NCI-H1417 (cell line): ENCODE measurements at regions not wholly inside any gene's neighbourhood (a gene's known extent, or its start where the extent isn't known, plus 50 kb on each side); places are given as distances from the start of the nearest gene placed in this dataset.
A peak's percentile ranks its signal among the peaks of the same experiment; 100 is the strongest.
"Not testable (repeated sequence)": the region's sequence is repeated elsewhere in the genome, so short reads cannot be mapped to it uniquely, and the experiment has no call there.

ENCODE experiments used
- DNase-seq, 3 experiments: peaks; one replicate each; lab custom pipeline; 2025; lab: John Stamatoyannopoulos, UW

GRCh38 chr7:119711104-119711503 is 561.9 kb upstream of the KCND2 start:
- no peak for DNase-seq

- DNase-seq, result no peak
These were observed 560.0 kb upstream of the KCND2 start for GRCh38 chr7:119712886-119713462.

- DNase-seq, result no peak
These were observed 559.4 kb upstream of the KCND2 start for GRCh38 chr7:119713606-119714005.

GRCh38 chr7:119720541-119720940 is 552.4 kb upstream of the KCND2 start:
- no peak for DNase-seq

GRCh38 chr7:119724041-119724792 is 548.8 kb upstream of the KCND2 start:
- DNase-seq, result no peak

- no peak for DNase-seq
These were observed 539.7 kb upstream of the KCND2 start for GRCh38 chr7:119733127-119733879.

GRCh38 chr7:119737390-119737789 is 535.6 kb upstream of the KCND2 start:
- DNase-seq, result no peak

GRCh38 chr7:119745280-119745679 is 527.7 kb upstream of the KCND2 start:
- DNase-seq, result not testable (repeated sequence)

- no peak for DNase-seq
These were observed 524.6 kb upstream of the KCND2 start for GRCh38 chr7:119748251-119748860.

GRCh38 chr7:119748991-119749390 is 524.0 kb upstream of the KCND2 start:
- no peak for DNase-seq

- DNase-seq, result no peak
These were observed 516.3 kb upstream of the KCND2 start for GRCh38 chr7:119756687-119757086.

- peak in 1 of 3 experiments; percentile 25 for DNase-seq
These were observed 514.7 kb upstream of the KCND2 start for GRCh38 chr7:119758254-119758653.

- DNase-seq, result no peak
These were observed 511.2 kb upstream of the KCND2 start for GRCh38 chr7:119761776-119762175.

- no peak for DNase-seq
These were observed 490.7 kb upstream of the KCND2 start for GRCh38 chr7:119782286-119782685.

- DNase-seq, result peak in 1 of 3 experiments; percentile 67
These were observed 489.2 kb upstream of the KCND2 start for GRCh38 chr7:119783799-119784198.

GRCh38 chr7:119802147-119802546 is 470.8 kb upstream of the KCND2 start:
- no peak for DNase-seq

GRCh38 chr7:119825091-119825655 is 447.8 kb upstream of the KCND2 start:
- no peak for DNase-seq

GRCh38 chr7:119826547-119826946 is 446.4 kb upstream of the KCND2 start:
- no peak for DNase-seq

- no peak for DNase-seq
These were observed 434.5 kb upstream of the KCND2 start for GRCh38 chr7:119838444-119838843.

- no peak for DNase-seq
These were observed 430.6 kb upstream of the KCND2 start for GRCh38 chr7:119842337-119842736.

GRCh38 chr7:119842786-119843185 is 430.2 kb upstream of the KCND2 start:
- no peak for DNase-seq

GRCh38 chr7:119861385-119861784 is 411.6 kb upstream of the KCND2 start:
- DNase-seq, result no peak
